GM12872 (cell line): ENCODE measurements at regions not wholly inside any gene's neighbourhood (a gene's known extent, or its start where the extent isn't known, plus 50 kb on each side); places are given as distances from the start of the nearest gene placed in this dataset.

Source experiments
- TF ChIP-seq, protein P1 (sequence below): IDR thresholded peaks from 3 replicates; pipeline ENCODE4 v1.5.1; 2011; ENCODE audit warnings: low read depth, mild to moderate bottlenecking, low read length, moderate library complexity; ENCODE audit not compliant: insufficient read depth

- TF ChIP-seq, protein P1, sequence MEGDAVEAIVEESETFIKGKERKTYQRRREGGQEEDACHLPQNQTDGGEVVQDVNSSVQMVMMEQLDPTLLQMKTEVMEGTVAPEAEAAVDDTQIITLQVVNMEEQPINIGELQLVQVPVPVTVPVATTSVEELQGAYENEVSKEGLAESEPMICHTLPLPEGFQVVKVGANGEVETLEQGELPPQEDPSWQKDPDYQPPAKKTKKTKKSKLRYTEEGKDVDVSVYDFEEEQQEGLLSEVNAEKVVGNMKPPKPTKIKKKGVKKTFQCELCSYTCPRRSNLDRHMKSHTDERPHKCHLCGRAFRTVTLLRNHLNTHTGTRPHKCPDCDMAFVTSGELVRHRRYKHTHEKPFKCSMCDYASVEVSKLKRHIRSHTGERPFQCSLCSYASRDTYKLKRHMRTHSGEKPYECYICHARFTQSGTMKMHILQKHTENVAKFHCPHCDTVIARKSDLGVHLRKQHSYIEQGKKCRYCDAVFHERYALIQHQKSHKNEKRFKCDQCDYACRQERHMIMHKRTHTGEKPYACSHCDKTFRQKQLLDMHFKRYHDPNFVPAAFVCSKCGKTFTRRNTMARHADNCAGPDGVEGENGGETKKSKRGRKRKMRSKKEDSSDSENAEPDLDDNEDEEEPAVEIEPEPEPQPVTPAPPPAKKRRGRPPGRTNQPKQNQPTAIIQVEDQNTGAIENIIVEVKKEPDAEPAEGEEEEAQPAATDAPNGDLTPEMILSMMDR, result no peak
Measured at GRCh38 chr5:173789031-173789920, 98.9 kb upstream of the CPEB4 start.

DNA sequence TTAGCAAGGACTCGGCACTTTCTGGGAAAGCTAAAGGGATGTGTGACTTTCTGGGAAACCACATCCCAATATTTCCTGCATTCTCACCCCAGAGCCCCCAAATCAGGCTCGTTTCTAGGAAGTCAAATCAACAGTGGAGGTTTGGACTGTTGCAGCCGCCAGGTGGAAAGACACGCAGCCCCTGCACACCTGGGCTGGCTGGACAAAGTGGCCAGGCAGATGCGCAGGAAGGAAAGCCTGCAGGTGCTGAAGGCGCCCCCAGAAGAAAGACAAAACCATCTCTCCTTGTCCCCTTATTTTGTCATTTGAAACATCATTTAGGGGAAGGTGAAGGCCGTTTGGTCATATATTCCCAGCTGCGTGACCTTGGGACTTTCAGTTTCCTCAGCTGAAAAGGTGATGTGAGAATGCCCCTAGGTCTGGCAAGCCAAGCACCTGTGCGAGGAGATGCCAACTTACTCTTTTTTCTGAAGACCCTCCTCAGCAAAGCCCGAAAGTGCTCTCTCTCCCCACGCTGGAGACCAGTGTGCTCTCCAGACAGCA, 97.9 kb upstream of the CPEB4 start:
- TF ChIP-seq, protein P1, result no peak

- TF ChIP-seq, protein P1, result no peak
Measured at GRCh38 chr5:173790836-173791546, 97.2 kb upstream of the CPEB4 start.

- TF ChIP-seq, protein P1, result no peak
Measured at GRCh38 chr5:173791878-173792277, 96.3 kb upstream of the CPEB4 start.

- TF ChIP-seq, protein P1, result no peak
Measured at GRCh38 chr5:173792781-173793547, 95.2 kb upstream of the CPEB4 start.

GRCh38 chr5:173793648-173794548, 94.3 kb upstream of the CPEB4 start:
- TF ChIP-seq, protein P1, result no peak
